ENCODE measurements at regions not wholly inside any gene's neighbourhood (a gene's known extent, or its start where the extent isn't known, plus 50 kb on each side); places are given as distances from the start of the nearest gene placed in this dataset.

DNA sequence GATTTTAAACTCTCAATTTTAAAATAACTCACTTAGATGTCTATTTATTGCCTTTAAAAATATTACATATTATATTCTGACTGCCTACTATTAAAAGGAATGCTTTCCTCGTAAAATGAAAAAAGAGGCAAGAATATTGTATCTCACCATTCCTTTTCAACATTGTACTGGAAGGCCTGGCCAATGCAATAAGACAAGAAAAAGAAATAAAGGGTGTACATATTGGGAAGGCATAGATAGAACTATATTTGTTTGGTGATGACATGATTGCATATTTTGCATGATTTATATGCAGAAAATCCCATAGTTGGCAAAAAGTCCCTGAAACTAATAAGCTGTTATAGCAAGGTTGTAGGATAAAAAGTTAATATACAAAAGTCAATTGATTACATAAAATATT is 474.6 kb upstream of the ATP2B1 start:
- no peak for DNase-seq (ENCODE audit: low read depth)
- no peak for TF ChIP-seq CTCF (conservative IDR thresholded peaks at IDR 0.05; ENCODE audit: low read depth, low read length)
- H3K4me3 ChIP-seq (ENCODE audit: low read length): no peak overlapping the region

- no peak for TF ChIP-seq CTCF (conservative IDR thresholded peaks at IDR 0.05; ENCODE audit: low read depth, low read length)
- DNase-seq (ENCODE audit: low read depth): no peak
Measured at GRCh38 chr12:90181216-90181615, 472.6 kb upstream of the ATP2B1 start.

GRCh38 chr12:90174956-90175355 is 466.3 kb upstream of the ATP2B1 start:
- H3K4me3 ChIP-seq (ENCODE audit: low read length): no peak overlapping the region
- DNase-seq (ENCODE audit: low read depth): no peak
- no peak for TF ChIP-seq CTCF (conservative IDR thresholded peaks at IDR 0.05; ENCODE audit: low read depth, low read length)

More at GRCh38 chr12:90181216-90181615, 472.6 kb upstream of the ATP2B1 start:
- no peak overlapping the region for H3K4me3 ChIP-seq (ENCODE audit: low read length)

- no peak for TF ChIP-seq CTCF (conservative IDR thresholded peaks at IDR 0.05; ENCODE audit: low read depth, low read length)
- no peak overlapping the region for H3K4me3 ChIP-seq (ENCODE audit: low read length)
- DNase-seq (ENCODE audit: low read depth): peak; percentile 17
Measured at GRCh38 chr12:90174198-90174510, 465.5 kb upstream of the ATP2B1 start.

DNA sequence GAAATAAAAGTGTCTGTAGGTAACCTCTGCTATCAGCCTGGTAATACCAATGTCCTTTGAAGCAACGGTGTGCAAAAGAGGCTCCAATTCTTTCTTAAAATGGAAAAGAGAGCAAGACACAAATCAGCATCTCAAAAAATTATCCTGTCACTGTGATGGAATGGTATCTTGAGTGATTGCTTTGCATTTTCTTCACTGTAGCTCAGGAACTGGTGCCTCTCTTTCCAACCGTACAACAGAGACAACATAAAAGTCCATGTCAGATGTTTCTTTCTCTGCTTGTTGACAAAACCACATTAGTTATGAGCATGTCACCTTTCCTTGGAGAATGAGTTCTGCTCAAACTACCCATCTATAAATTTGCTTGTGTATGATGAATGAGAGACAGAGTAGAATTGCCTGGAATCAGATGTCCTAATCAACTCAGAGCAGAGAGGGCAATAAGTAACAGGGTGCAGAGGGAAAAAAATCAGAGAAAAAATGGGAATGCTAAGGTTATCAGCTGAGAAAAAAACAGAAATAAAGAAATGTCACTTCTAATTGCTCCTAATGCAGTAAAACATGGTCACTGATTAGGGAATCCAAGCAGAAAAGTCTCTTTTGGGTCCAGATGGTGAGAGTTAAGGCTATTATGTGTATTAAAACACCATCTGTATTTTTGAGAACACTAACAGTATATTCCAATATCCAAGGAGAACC is 465.0 kb upstream of the ATP2B1 start:
- no peak for TF ChIP-seq CTCF (conservative IDR thresholded peaks at IDR 0.05; ENCODE audit: low read depth, low read length)
- no peak for DNase-seq (ENCODE audit: low read depth)
- H3K4me3 ChIP-seq (ENCODE audit: low read length): no peak overlapping the region

GRCh38 chr12:90172524-90172923 is 463.9 kb upstream of the ATP2B1 start:
- no peak for DNase-seq (ENCODE audit: low read depth)
- TF ChIP-seq CTCF (conservative IDR thresholded peaks at IDR 0.05; ENCODE audit: low read depth, low read length): no peak
- no peak overlapping the region for H3K4me3 ChIP-seq (ENCODE audit: low read length)

DNA sequence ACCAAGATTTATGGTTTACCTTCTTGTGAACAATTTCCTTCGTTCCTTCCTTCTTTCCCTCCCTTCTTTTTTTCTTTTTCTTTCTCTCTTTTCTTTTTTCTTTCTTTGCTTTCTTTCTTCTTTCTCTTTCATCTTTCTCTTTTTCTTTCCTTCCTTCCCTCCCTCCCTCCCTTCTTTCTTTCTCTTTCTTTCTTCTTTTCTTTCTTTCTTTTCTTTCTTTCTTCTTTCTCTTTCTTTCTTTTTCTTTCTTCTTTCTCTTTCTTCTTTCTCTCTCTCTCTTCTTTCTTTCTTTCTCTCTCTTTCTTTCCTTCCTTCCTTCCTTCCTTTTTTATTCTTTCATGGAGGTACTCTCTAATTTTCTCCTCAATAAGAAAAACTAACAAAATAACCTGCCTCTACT is 462.1 kb upstream of the ATP2B1 start:
- TF ChIP-seq CTCF (conservative IDR thresholded peaks at IDR 0.05; ENCODE audit: low read depth, low read length): no peak
- DNase-seq (ENCODE audit: low read depth): no peak
- H3K4me3 ChIP-seq (ENCODE audit: low read length): no peak overlapping the region

Data from retinal pigment epithelial cell (primary cell).